ENCODE measurements at regions not wholly inside any gene's neighbourhood (a gene's known extent, or its start where the extent isn't known, plus 50 kb on each side); places are given as distances from the start of the nearest gene placed in this dataset.

DNA sequence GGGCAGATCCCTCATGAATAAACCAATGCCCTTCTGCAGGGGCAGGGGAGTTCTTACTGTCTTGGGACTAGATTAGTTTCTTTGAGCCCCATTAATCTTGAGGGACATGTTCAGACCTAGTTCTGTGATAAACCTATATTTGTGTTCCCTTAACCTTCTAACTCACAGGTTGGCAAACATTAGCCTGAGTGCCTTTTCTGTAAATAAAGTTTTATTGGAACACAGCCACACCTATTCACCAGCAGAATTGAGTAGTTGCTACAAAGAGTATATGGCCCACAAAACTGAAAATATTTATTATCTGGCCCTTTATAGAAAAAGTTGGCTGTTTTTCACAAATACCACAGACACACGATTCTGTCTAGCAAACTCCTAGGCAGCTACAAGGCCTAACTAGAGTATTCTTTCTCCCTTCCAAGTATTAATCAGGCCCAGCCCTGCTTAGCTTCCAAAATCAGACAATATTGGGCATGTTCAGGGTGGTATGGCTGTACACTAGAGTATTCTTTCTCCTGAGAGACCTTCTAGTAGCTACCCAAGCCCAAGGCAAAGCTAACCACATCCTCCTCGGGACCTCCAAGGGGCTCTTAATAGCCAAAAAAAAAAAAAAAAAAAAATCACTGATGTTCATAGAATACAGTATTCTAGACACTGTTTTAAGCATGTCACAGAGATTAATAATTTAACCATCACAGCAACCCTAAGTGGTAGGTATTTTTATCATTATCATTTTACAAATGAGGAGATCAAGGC, 199.3 kb upstream of the PWP1 start:
- intact Hi-C loops (cut with micrococcal nuclease) (no loop called here), in situ Hi-C loops (cut with MboI) (no loop called here)
- ChIA-PET POLR2A (no interaction called here), CTCF (ENCODE audit: low intra/inter-chr PET ratio) (no interaction called here)
- H3K36me3 ChIP-seq (ENCODE audit: control insufficient read depth, insufficient read depth, low read length) = no peaks in the 10 kb centered on the region
- ATAC-seq (no peak), DNase-seq (ENCODE audit: extremely low read depth in 1 of 4, low spot score in 3 of 4) (no peak), FAIRE-seq (no peak)
- no peaks in the 10 kb centered on the region for H4K20me1 ChIP-seq (replicated peaks; ENCODE audit: control insufficient read depth, insufficient read depth, low read length)
- no peaks in the 10 kb centered on the region for H3K9me1 ChIP-seq (ENCODE audit: control insufficient read depth, insufficient read depth, low read length)
- no TSS peak for BruUV-seq (replicated peaks)
- no peak overlapping the region for H3K9ac ChIP-seq (ENCODE audit: insufficient read depth in 1 of 2, low read depth in 2 of 2, low read length in 2 of 2)
- no peaks in the 10 kb centered on the region for H3K79me2 ChIP-seq (ENCODE audit: control insufficient read depth, insufficient read depth, low read length)
- WGBS (ENCODE audit: insufficient coverage, low coverage, missing lambda C conversion rate) = 0% methylated on average over 2 of the region's 2 CpGs
- TF ChIP-seq, protein P1, sequence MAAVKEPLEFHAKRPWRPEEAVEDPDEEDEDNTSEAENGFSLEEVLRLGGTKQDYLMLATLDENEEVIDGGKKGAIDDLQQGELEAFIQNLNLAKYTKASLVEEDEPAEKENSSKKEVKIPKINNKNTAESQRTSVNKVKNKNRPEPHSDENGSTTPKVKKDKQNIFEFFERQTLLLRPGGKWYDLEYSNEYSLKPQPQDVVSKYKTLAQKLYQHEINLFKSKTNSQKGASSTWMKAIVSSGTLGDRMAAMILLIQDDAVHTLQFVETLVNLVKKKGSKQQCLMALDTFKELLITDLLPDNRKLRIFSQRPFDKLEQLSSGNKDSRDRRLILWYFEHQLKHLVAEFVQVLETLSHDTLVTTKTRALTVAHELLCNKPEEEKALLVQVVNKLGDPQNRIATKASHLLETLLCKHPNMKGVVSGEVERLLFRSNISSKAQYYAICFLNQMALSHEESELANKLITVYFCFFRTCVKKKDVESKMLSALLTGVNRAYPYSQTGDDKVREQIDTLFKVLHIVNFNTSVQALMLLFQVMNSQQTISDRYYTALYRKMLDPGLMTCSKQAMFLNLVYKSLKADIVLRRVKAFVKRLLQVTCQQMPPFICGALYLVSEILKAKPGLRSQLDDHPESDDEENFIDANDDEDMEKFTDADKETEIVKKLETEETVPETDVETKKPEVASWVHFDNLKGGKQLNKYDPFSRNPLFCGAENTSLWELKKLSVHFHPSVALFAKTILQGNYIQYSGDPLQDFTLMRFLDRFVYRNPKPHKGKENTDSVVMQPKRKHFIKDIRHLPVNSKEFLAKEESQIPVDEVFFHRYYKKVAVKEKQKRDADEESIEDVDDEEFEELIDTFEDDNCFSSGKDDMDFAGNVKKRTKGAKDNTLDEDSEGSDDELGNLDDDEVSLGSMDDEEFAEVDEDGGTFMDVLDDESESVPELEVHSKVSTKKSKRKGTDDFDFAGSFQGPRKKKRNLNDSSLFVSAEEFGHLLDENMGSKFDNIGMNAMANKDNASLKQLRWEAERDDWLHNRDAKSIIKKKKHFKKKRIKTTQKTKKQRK (IDR thresholded peaks at IDR 0.05; ENCODE audit: borderline replicate concordance, low read depth, low read length) = no peak
- TF ChIP-seq NCOA6 (IDR thresholded peaks at IDR 0.05) = no peak
- no peak for TF ChIP-seq LCOR (CRISPR knock-in tag; IDR thresholded peaks at IDR 0.05)
- TF ChIP-seq, protein P2, sequence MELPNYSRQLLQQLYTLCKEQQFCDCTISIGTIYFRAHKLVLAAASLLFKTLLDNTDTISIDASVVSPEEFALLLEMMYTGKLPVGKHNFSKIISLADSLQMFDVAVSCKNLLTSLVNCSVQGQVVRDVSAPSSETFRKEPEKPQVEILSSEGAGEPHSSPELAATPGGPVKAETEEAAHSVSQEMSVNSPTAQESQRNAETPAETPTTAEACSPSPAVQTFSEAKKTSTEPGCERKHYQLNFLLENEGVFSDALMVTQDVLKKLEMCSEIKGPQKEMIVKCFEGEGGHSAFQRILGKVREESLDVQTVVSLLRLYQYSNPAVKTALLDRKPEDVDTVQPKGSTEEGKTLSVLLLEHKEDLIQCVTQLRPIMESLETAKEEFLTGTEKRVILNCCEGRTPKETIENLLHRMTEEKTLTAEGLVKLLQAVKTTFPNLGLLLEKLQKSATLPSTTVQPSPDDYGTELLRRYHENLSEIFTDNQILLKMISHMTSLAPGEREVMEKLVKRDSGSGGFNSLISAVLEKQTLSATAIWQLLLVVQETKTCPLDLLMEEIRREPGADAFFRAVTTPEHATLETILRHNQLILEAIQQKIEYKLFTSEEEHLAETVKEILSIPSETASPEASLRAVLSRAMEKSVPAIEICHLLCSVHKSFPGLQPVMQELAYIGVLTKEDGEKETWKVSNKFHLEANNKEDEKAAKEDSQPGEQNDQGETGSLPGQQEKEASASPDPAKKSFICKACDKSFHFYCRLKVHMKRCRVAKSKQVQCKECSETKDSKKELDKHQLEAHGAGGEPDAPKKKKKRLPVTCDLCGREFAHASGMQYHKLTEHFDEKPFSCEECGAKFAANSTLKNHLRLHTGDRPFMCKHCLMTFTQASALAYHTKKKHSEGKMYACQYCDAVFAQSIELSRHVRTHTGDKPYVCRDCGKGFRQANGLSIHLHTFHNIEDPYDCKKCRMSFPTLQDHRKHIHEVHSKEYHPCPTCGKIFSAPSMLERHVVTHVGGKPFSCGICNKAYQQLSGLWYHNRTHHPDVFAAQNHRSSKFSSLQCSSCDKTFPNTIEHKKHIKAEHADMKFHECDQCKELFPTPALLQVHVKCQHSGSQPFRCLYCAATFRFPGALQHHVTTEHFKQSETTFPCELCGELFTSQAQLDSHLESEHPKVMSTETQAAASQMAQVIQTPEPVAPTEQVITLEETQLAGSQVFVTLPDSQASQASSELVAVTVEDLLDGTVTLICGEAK (IDR thresholded peaks at IDR 0.05) = peak; percentile 50; the same call in 1 of the 2 replicates
- TF ChIP-seq, protein P2 (CRISPR knock-in tag; IDR thresholded peaks at IDR 0.05) = no peak
- no peak overlapping the region for H3K4me3 ChIP-seq
- no peaks in the 10 kb centered on the region for H3K4me1 ChIP-seq (replicated peaks in 1 of 2; ENCODE audit: control insufficient read depth in 2 of 2, insufficient read depth in 2 of 2, low read length in 2 of 2)
- no peak overlapping the region for H2AFZ ChIP-seq (ENCODE audit: low read depth, low read length)
- H3K9me3 ChIP-seq (replicated peaks; ENCODE audit: control insufficient read depth, insufficient read depth, low read depth, low read length) = no peaks in the 10 kb centered on the region
- H3K27me3 ChIP-seq (ENCODE audit: control insufficient read depth in 2 of 2, insufficient read depth in 2 of 2, low read length in 2 of 2) = peaks cover 0 to 5% of the 10 kb centered on the region in 2 experiments; a peak in 1 of 5 replicates
- no peak overlapping the region for H3K27ac ChIP-seq (ENCODE audit: extremely low read depth, low read depth, low read length)
- no peak overlapping the region for H3K4me2 ChIP-seq (ENCODE audit: insufficient read depth, low read length)
